Stimulated activated effector memory CD8-positive, alpha-beta T cell treated with anti-CD3 and anti-CD28 coated beads, Interleukin-12 subunit alpha, Interleukin-12 subunit beta, amount 100 ng/mL, for 72 hours (primary cell): ENCODE measurements at regions not wholly inside any gene's neighbourhood (a gene's known extent, or its start where the extent isn't known, plus 50 kb on each side); places are given as distances from the start of the nearest gene placed in this dataset.
"Not testable (repeated sequence)": the region's sequence is repeated elsewhere in the genome, so short reads cannot be mapped to it uniquely, and the experiment has no call there.

Experiments used
- ATAC-seq: fragments of 150-1000 bp; cut with Tn5 transposase; 2 replicates; pipeline ENCODE4 v1.10.0; 2021
- DNase-seq, 2 donors: peaks; one replicate each; pipeline ENCODE4 v3.0.0; 2021 to 2022; ENCODE audit warnings: low spot score in 2 of 2
- H3K27ac Mint-ChIP-seq: one replicate; pipeline ENCODE4 v1.8.0; 2022; ENCODE audit warnings: mild to moderate bottlenecking, mixed read lengths
- H3K36me3 Mint-ChIP-seq: one replicate; pipeline ENCODE4 v1.8.0; 2022; ENCODE audit warnings: mild to moderate bottlenecking, mixed read lengths
- H3K4me1 Mint-ChIP-seq: one replicate; pipeline ENCODE4 v1.8.0; 2022; ENCODE audit warnings: mixed read lengths
- H3K4me3 Mint-ChIP-seq: one replicate; pipeline ENCODE4 v1.8.0; 2022; ENCODE audit warnings: mild to moderate bottlenecking, mixed read lengths
- H3K9me3 Mint-ChIP-seq: one replicate; pipeline ENCODE4 v1.8.0; 2022; ENCODE audit warnings: mixed read lengths

- no peaks in the 10 kb centered on the region for H3K4me1 Mint-ChIP-seq
- ATAC-seq = no peak
- no peak overlapping the region for H3K27ac Mint-ChIP-seq
- H3K4me3 Mint-ChIP-seq = no peak overlapping the region
- DNase-seq = no peak
- no peaks in the 10 kb centered on the region for H3K36me3 Mint-ChIP-seq
- H3K9me3 Mint-ChIP-seq = peaks cover 4% of the 10 kb centered on the region
Measured at GRCh38 chr15:35993196-35993595, 447.2 kb upstream of the DPH6 start.

GRCh38 chr15:35994876-35995275 is 448.9 kb upstream of the DPH6 start:
- H3K9me3 Mint-ChIP-seq = peaks cover 3% of the 10 kb centered on the region
- H3K36me3 Mint-ChIP-seq = no peaks in the 10 kb centered on the region
- no peaks in the 10 kb centered on the region for H3K4me1 Mint-ChIP-seq
- no peak overlapping the region for H3K4me3 Mint-ChIP-seq
- DNase-seq (no peak), ATAC-seq (no peak)
- H3K27ac Mint-ChIP-seq = no peak overlapping the region

- Mint-ChIP-seq H3K4me1 (no peaks in the 10 kb centered on the region), H3K9me3 (no peaks in the 10 kb centered on the region), H3K27ac (no peak overlapping the region), H3K36me3 (no peaks in the 10 kb centered on the region), H3K4me3 (no peak overlapping the region)
- no peak for DNase-seq
- no peak for ATAC-seq
Measured at GRCh38 chr15:35998663-35999602, 453.0 kb upstream of the DPH6 start.

- H3K9me3 Mint-ChIP-seq = no peaks in the 10 kb centered on the region
- H3K27ac Mint-ChIP-seq = no peak overlapping the region
- H3K4me1 Mint-ChIP-seq = no peaks in the 10 kb centered on the region
- ATAC-seq (no peak), DNase-seq (no peak)
- H3K36me3 Mint-ChIP-seq = no peaks in the 10 kb centered on the region
- H3K4me3 Mint-ChIP-seq = no peak overlapping the region
Measured at GRCh38 chr15:36004891-36005490, 459.0 kb upstream of the DPH6 start.

- no peak overlapping the region for H3K27ac Mint-ChIP-seq
- H3K4me3 Mint-ChIP-seq = no peak overlapping the region
- H3K4me1 Mint-ChIP-seq = no peaks in the 10 kb centered on the region
- no peak for DNase-seq
- ATAC-seq = no peak
- H3K36me3 Mint-ChIP-seq = no peaks in the 10 kb centered on the region
- H3K9me3 Mint-ChIP-seq = no peaks in the 10 kb centered on the region
Measured at GRCh38 chr15:36005542-36005941, 459.6 kb upstream of the DPH6 start.

- ATAC-seq (no peak), DNase-seq (no peak)
- no peaks in the 10 kb centered on the region for H3K36me3 Mint-ChIP-seq
- no peak overlapping the region for H3K27ac Mint-ChIP-seq
- H3K9me3 Mint-ChIP-seq = no peaks in the 10 kb centered on the region
- H3K4me3 Mint-ChIP-seq = no peak overlapping the region
- no peaks in the 10 kb centered on the region for H3K4me1 Mint-ChIP-seq
Measured at GRCh38 chr15:36007699-36008098, 461.7 kb upstream of the DPH6 start.

GRCh38 chr15:36008719-36009118 is 462.8 kb upstream of the DPH6 start:
- no peak overlapping the region for H3K27ac Mint-ChIP-seq
- ATAC-seq (no peak), DNase-seq (no peak)
- H3K4me3 Mint-ChIP-seq = no peak overlapping the region
- H3K36me3 Mint-ChIP-seq = no peaks in the 10 kb centered on the region
- no peaks in the 10 kb centered on the region for H3K4me1 Mint-ChIP-seq
- H3K9me3 Mint-ChIP-seq = no peaks in the 10 kb centered on the region

- no peak for ATAC-seq
- H3K27ac Mint-ChIP-seq = no peak overlapping the region
- H3K36me3 Mint-ChIP-seq = no peaks in the 10 kb centered on the region
- no peaks in the 10 kb centered on the region for H3K9me3 Mint-ChIP-seq
- H3K4me3 Mint-ChIP-seq = no peak overlapping the region
- H3K4me1 Mint-ChIP-seq = no peaks in the 10 kb centered on the region
- no peak for DNase-seq
Measured at GRCh38 chr15:36024031-36024688, 478.2 kb upstream of the DPH6 start.

- DNase-seq (no peak), ATAC-seq (no peak)
Measured at GRCh38 chr15:36026627-36027283, 480.8 kb upstream of the DPH6 start.

GRCh38 chr15:36029606-36030210 is 483.7 kb upstream of the DPH6 start:
- Mint-ChIP-seq H3K9me3 (peaks cover 3% of the 10 kb centered on the region), H3K36me3 (no peaks in the 10 kb centered on the region), H3K27ac (no peak overlapping the region), H3K4me1 (no peaks in the 10 kb centered on the region), H3K4me3 (no peak overlapping the region)
- DNase-seq (no peak), ATAC-seq (no peak)

More at GRCh38 chr15:36026627-36027283, 480.8 kb upstream of the DPH6 start:
- H3K36me3 Mint-ChIP-seq = no peaks in the 10 kb centered on the region
- H3K27ac Mint-ChIP-seq = no peak overlapping the region
- no peak overlapping the region for H3K4me3 Mint-ChIP-seq
- no peaks in the 10 kb centered on the region for H3K9me3 Mint-ChIP-seq
- no peaks in the 10 kb centered on the region for H3K4me1 Mint-ChIP-seq

- ATAC-seq (no peak), DNase-seq (no peak)
- H3K36me3 Mint-ChIP-seq = no peaks in the 10 kb centered on the region
- no peak overlapping the region for H3K27ac Mint-ChIP-seq
- no peaks in the 10 kb centered on the region for H3K4me1 Mint-ChIP-seq
- H3K4me3 Mint-ChIP-seq = no peak overlapping the region
- H3K9me3 Mint-ChIP-seq = peaks cover 8% of the 10 kb centered on the region
Measured at GRCh38 chr15:36039996-36040572, 494.1 kb upstream of the DPH6 start.

- H3K9me3 Mint-ChIP-seq = peaks cover 13% of the 10 kb centered on the region
- H3K4me3 Mint-ChIP-seq, H3K27ac Mint-ChIP-seq: not testable (repeated sequence)
Measured at GRCh38 chr15:36047018-36047716, 501.2 kb upstream of the DPH6 start.

GRCh38 chr15:36050899-36051298 is 504.9 kb upstream of the DPH6 start:
- no peak overlapping the region for H3K4me3 Mint-ChIP-seq
- DNase-seq (no peak), ATAC-seq (no peak)
- no peaks in the 10 kb centered on the region for H3K36me3 Mint-ChIP-seq
- no peaks in the 10 kb centered on the region for H3K4me1 Mint-ChIP-seq
- H3K9me3 Mint-ChIP-seq = peaks cover 6% of the 10 kb centered on the region
- no peak overlapping the region for H3K27ac Mint-ChIP-seq

More at GRCh38 chr15:36047018-36047716, 501.2 kb upstream of the DPH6 start:
- not testable (repeated sequence) for H3K4me1 Mint-ChIP-seq, H3K36me3 Mint-ChIP-seq, DNase-seq, ATAC-seq

- not testable (repeated sequence) for H3K36me3 Mint-ChIP-seq, H3K4me1 Mint-ChIP-seq, ATAC-seq, H3K9me3 Mint-ChIP-seq, H3K27ac Mint-ChIP-seq, DNase-seq, H3K4me3 Mint-ChIP-seq
Measured at GRCh38 chr15:36052641-36053040, 506.7 kb upstream of the DPH6 start.
